SH-SY5Y (cell line): ENCODE measurements at regions not wholly inside any gene's neighbourhood (a gene's known extent, or its start where the extent isn't known, plus 50 kb on each side); places are given as distances from the start of the nearest gene placed in this dataset.

Source experiments
- GATA2 ChIP-seq: IDR thresholded peaks from 2 replicates; pipeline ENCODE4 v1.6.1; 2011; ENCODE audit warnings: mild to moderate bottlenecking, low read depth, low read length
- GATA3 ChIP-seq: IDR thresholded peaks from 2 replicates; pipeline ENCODE4 v1.6.1; 2011; ENCODE audit warnings: low read depth, mild to moderate bottlenecking, low read length, moderate library complexity

DNA sequence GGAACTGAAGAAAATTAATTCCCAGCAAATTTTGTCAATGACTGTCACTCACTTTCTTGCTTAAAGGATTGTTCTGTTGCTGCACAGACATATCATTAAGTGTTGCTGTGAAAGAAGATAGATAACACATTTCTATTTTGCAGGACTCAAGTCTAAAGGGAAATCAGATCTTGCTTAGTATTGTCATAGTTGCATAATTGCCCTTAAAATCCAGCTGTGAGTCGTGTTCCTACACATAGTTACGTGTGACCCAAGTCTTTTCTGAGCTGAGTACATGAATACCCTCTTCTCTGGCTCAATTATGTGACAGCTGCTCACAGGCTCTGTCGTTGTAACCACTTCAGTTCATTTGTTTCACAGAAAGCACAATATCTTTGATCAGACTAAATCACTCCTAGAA lies 390.8 kb downstream of the DTWD2 start:
- TF ChIP-seq GATA2 (no peak), GATA3 (no peak)
